ENCODE measurements at regions not wholly inside any gene's neighbourhood (a gene's known extent, or its start where the extent isn't known, plus 50 kb on each side); places are given as distances from the start of the nearest gene placed in this dataset.

- no peak for TF ChIP-seq CTCF (IDR thresholded peaks at IDR 0.05)
- no peak for TF ChIP-seq POLR2A (IDR thresholded peaks at IDR 0.05)
Observed at GRCh38 chr11:19453651-19454257, 213.0 kb upstream of the E2F8 start.
